ENCODE measurements at regions not wholly inside any gene's neighbourhood (a gene's known extent, or its start where the extent isn't known, plus 50 kb on each side); places are given as distances from the start of the nearest gene placed in this dataset.

DNA sequence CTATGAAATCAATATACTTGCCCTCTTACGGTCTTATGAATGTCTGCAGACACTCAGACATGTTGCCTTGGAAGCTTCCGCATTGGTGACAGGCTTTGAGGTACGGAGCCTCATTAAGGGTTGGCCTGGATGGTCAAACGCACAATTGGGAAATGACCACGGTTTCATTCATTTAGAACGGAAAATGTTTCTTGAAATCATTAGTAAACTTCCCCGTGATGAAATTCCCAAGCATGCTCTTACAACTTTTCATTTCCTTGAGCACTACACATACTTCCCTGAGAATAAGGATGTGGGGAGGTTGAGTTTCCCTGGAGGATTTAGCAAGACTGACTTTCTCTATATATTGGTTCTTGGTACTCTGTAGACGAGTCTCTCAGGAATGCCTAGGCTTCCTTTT is 146.3 kb downstream of the HLX start:
- Histone ChIP-seq H3K9me3 (no peaks in the 10 kb centered on the region), H3K9ac (no peak overlapping the region), H4K20me1 (ENCODE audit: insufficient read depth) (no peaks in the 10 kb centered on the region), H2AFZ (ENCODE audit: low read depth) (no peak overlapping the region), H3K4me3 (ENCODE audit: low read depth in 2 of 2, low read length in 1 of 2) (no peak overlapping the region), H3K36me3 (replicated peaks in 1 of 2; ENCODE audit: control insufficient read depth in 1 of 2, insufficient read depth in 2 of 2, low read length in 1 of 2) (no peaks in the 10 kb centered on the region), H3K27ac (ENCODE audit: low read depth in 2 of 2, low read length in 1 of 2) (no peak overlapping the region), H3K27me3 (ENCODE audit: insufficient read depth) (no peaks in the 10 kb centered on the region), H3F3A (replicated peaks; ENCODE audit: insufficient read depth) (peaks cover 12% of the 10 kb centered on the region), H3K79me2 (ENCODE audit: insufficient read depth) (no peaks in the 10 kb centered on the region), H3K4me1 (ENCODE audit: control insufficient read depth in 1 of 2, insufficient read depth in 2 of 2, low read depth in 1 of 2, low read length in 1 of 2) (peaks cover 0 to 26% of the 10 kb centered on the region in 2 experiments; a peak in 2 of 4 replicates), H3K4me2 (no peak overlapping the region), H3K9me2 (no peaks in the 10 kb centered on the region)
- POLR2A ChIA-PET, result no interaction called here
- no peak for DNase-seq
- CTCF ChIA-PET, result interaction anchor here (1.0 to 1.3 kb wide), 2 partner anchors 33 to 238 kb away, joined by 3 read pairs; no protein-coding TSS in a partner anchor
- 91% methylated on average over 8 of the region's 8 CpGs for WGBS (ENCODE audit: low lambda C conversion rate)
- TF ChIP-seq YY1 (IDR thresholded peaks at IDR 0.05; ENCODE audit: low read depth) (no peak), JUND (IDR thresholded peaks at IDR 0.05) (no peak)

DNA sequence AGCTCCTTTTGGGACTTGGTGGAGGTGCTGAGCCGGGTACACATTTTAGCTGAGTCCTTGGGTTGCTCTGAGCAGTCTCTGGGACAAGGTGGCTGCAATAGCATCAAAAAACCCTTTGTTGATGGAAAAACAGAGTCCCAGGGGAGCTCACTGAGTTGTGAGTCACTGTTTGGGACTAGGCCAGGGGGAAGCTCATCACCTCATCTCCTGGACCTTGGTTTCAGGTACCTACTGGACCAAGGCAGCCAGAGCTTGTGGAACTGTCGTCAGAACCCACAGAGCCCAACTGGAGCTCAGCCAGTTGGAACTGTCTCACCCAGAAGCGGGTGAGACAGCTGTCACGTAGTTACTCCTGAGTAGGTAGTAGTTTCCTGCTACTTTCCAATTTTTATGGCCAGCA is 146.7 kb downstream of the HLX start:
- Histone ChIP-seq H3K4me2 (no peak overlapping the region), H3K9me2 (no peaks in the 10 kb centered on the region), H3K27ac (ENCODE audit: low read depth in 2 of 2, low read length in 1 of 2) (no peak overlapping the region), H3K4me3 (ENCODE audit: low read depth in 2 of 2, low read length in 1 of 2) (no peak overlapping the region), H3K9me3 (no peaks in the 10 kb centered on the region), H3K36me3 (replicated peaks in 1 of 2; ENCODE audit: control insufficient read depth in 1 of 2, insufficient read depth in 2 of 2, low read length in 1 of 2) (no peaks in the 10 kb centered on the region), H3F3A (replicated peaks; ENCODE audit: insufficient read depth) (peaks cover 12% of the 10 kb centered on the region), H3K9ac (no peak overlapping the region), H4K20me1 (ENCODE audit: insufficient read depth) (no peaks in the 10 kb centered on the region), H3K27me3 (ENCODE audit: insufficient read depth) (no peaks in the 10 kb centered on the region), H2AFZ (ENCODE audit: low read depth) (no peak overlapping the region), H3K79me2 (ENCODE audit: insufficient read depth) (no peaks in the 10 kb centered on the region), H3K4me1 (ENCODE audit: control insufficient read depth in 1 of 2, insufficient read depth in 2 of 2, low read depth in 1 of 2, low read length in 1 of 2) (peaks cover 0 to 30% of the 10 kb centered on the region in 2 experiments; a peak in 2 of 4 replicates)
- ChIA-PET POLR2A (no interaction called here), CTCF (interaction anchor here (0.8 to 1.3 kb wide), 3 partner anchors 10 to 33 kb away, joined by 3 read pairs; no protein-coding TSS in a partner anchor)
- WGBS (ENCODE audit: low lambda C conversion rate), result 87% methylated on average over 4 of the region's 4 CpGs
- no peak for DNase-seq
- no peak for TF ChIP-seq JUND (IDR thresholded peaks at IDR 0.05)

DNA sequence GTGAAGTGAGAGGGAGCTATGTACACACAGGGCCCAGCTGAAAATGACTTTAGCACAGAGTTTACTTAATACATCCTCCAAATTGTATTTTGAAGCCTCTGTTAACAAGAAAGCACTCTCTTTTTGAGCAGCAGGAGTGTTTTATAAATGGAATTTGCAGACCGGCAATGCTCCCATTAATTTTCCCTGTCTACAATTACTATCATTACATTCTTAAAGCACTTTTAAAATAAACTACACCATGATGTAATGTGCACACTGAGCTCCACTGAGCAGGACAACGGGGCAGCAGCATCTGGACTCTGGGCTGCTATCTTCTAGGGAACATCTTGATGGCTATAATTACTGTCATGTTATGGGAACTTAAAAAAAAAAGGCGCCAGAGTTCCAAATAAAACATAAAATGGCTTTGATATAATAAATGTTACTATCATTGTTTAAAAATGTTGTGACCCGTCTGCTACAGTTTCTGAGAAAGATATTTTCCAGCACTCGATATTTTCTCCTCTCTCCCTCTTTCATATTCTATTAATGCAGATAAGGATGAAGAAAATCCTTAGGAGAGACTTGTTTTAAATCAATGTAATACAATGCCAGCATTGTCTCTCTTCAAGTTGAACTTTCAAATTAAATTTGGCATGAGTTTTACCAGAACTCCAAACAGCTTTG is 150.9 kb downstream of the HLX start:
- CTCF ChIA-PET, result interaction anchor here (1.2 to 1.3 kb wide), 2 partner anchors 21 to 173 kb away, joined by 3 read pairs; no protein-coding TSS in a partner anchor
- Histone ChIP-seq H2AFZ (ENCODE audit: low read depth) (0 out of 2 replicates have a peak overlapping the region, but pooled peaks have one; percentile 21), H3F3A (replicated peaks; ENCODE audit: insufficient read depth) (peaks cover 36% of the 10 kb centered on the region), H3K9ac (no peak overlapping the region), H3K9me3 (no peaks in the 10 kb centered on the region), H3K27me3 (ENCODE audit: insufficient read depth) (no peaks in the 10 kb centered on the region), H3K4me2 (peak overlapping the region; percentile 46; the same call in 1 of the 2 replicates), H3K4me3 (ENCODE audit: low read depth in 2 of 2, low read length in 1 of 2) (no peak overlapping the region), H3K4me1 (ENCODE audit: control insufficient read depth in 1 of 2, insufficient read depth in 2 of 2, low read depth in 1 of 2, low read length in 1 of 2) (peaks cover 23 to 42% of the 10 kb centered on the region in 2 experiments), H3K9me2 (no peaks in the 10 kb centered on the region), H3K36me3 (replicated peaks in 1 of 2; ENCODE audit: control insufficient read depth in 1 of 2, insufficient read depth in 2 of 2, low read length in 1 of 2) (no peaks in the 10 kb centered on the region), H3K79me2 (ENCODE audit: insufficient read depth) (no peaks in the 10 kb centered on the region), H3K27ac (ENCODE audit: low read depth in 2 of 2, low read length in 1 of 2) (peak overlapping the region; percentile 80 to 97), H4K20me1 (ENCODE audit: insufficient read depth) (no peaks in the 10 kb centered on the region)
- WGBS (ENCODE audit: low lambda C conversion rate), result 11% methylated on average over 5 of the region's 5 CpGs
- peak; percentile 22 for DNase-seq
- POLR2A ChIA-PET, result no interaction called here
- TF ChIP-seq, protein P1, sequence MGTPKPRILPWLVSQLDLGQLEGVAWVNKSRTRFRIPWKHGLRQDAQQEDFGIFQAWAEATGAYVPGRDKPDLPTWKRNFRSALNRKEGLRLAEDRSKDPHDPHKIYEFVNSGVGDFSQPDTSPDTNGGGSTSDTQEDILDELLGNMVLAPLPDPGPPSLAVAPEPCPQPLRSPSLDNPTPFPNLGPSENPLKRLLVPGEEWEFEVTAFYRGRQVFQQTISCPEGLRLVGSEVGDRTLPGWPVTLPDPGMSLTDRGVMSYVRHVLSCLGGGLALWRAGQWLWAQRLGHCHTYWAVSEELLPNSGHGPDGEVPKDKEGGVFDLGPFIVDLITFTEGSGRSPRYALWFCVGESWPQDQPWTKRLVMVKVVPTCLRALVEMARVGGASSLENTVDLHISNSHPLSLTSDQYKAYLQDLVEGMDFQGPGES (IDR thresholded peaks at IDR 0.05; ENCODE audit: low read depth, low read length), result no peak
- TF ChIP-seq RFX5 (IDR thresholded peaks at IDR 0.05; ENCODE audit: low read length) (no peak), FOXJ3 (CRISPR knock-in tag; IDR thresholded peaks at IDR 0.05) (no peak), EP300 (IDR thresholded peaks at IDR 0.05; ENCODE audit: borderline replicate concordance in 1 of 2, low read depth in 1 of 2, low read length in 1 of 2) (peak; percentile 91 to 92), TEAD4 (IDR thresholded peaks at IDR 0.05; ENCODE audit: borderline replicate concordance, insufficient read depth) (peak; percentile 82), YY1 (IDR thresholded peaks at IDR 0.05; ENCODE audit: low read depth) (no peak), FOXM1 (IDR thresholded peaks at IDR 0.05; ENCODE audit: low read depth) (peak; percentile 83; the same call in 1 of the 2 replicates), GATA2 (CRISPR knock-in tag; IDR thresholded peaks at IDR 0.05) (0 out of 2 replicates have a peak, but pooled peaks have one; percentile 25), TAF1 (IDR thresholded peaks at IDR 0.05; ENCODE audit: borderline replicate concordance, low read depth, low read length) (no peak), SIN3A (IDR thresholded peaks at IDR 0.05; ENCODE audit: borderline replicate concordance, low read depth, low read length) (no peak), POLR2AphosphoS5 (IDR thresholded peaks at IDR 0.05; ENCODE audit: low read depth, low read length) (peak; percentile 87)
- TF ChIP-seq, protein P2, sequence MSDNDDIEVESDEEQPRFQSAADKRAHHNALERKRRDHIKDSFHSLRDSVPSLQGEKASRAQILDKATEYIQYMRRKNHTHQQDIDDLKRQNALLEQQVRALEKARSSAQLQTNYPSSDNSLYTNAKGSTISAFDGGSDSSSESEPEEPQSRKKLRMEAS (IDR thresholded peaks at IDR 0.05; ENCODE audit: low read depth), result no peak
- TF ChIP-seq, protein P3, sequence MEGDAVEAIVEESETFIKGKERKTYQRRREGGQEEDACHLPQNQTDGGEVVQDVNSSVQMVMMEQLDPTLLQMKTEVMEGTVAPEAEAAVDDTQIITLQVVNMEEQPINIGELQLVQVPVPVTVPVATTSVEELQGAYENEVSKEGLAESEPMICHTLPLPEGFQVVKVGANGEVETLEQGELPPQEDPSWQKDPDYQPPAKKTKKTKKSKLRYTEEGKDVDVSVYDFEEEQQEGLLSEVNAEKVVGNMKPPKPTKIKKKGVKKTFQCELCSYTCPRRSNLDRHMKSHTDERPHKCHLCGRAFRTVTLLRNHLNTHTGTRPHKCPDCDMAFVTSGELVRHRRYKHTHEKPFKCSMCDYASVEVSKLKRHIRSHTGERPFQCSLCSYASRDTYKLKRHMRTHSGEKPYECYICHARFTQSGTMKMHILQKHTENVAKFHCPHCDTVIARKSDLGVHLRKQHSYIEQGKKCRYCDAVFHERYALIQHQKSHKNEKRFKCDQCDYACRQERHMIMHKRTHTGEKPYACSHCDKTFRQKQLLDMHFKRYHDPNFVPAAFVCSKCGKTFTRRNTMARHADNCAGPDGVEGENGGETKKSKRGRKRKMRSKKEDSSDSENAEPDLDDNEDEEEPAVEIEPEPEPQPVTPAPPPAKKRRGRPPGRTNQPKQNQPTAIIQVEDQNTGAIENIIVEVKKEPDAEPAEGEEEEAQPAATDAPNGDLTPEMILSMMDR (IDR thresholded peaks at IDR 0.05), result no peak
- TF ChIP-seq, protein P4, sequence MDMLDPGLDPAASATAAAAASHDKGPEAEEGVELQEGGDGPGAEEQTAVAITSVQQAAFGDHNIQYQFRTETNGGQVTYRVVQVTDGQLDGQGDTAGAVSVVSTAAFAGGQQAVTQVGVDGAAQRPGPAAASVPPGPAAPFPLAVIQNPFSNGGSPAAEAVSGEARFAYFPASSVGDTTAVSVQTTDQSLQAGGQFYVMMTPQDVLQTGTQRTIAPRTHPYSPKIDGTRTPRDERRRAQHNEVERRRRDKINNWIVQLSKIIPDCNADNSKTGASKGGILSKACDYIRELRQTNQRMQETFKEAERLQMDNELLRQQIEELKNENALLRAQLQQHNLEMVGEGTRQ (IDR thresholded peaks at IDR 0.05; ENCODE audit: borderline replicate concordance, low read depth, low read length), result no peak
